Heart left ventricle (tissue), 16 donors: ENCODE measurements at regions not wholly inside any gene's neighbourhood (a gene's known extent, or its start where the extent isn't known, plus 50 kb on each side); places are given as distances from the start of the nearest gene placed in this dataset.
"Not testable (repeated sequence)": the region's sequence is repeated elsewhere in the genome, so short reads cannot be mapped to it uniquely, and the experiment has no call there.

ENCODE experiments used
- ATAC-seq, 4 donors: fragments of 200-7000 bp; cut with Tn5 transposase; one replicate each; pipeline ENCODE4 v1.9.1; 2020 to 2022; ENCODE audit warnings: moderate library complexity in 4 of 4, mild to moderate bottlenecking in 3 of 4, moderate number of reproducible peaks in 1 of 4
- DNase-seq, 5 donors: peaks; one replicate each; pipeline ENCODE4 v3.0.0-alpha.2; 2020
- H3K27ac ChIP-seq, 12 donors: fragments of 200-600 bp; sonication (generic) in 4 of 12; one replicate each; pipeline versions ENCODE4 v1.5.0 to v1.8.0; 2016 to 2022; ENCODE audit warnings: mild to moderate bottlenecking in 2 of 12
- H3K27me3 ChIP-seq, 9 donors: fragments of 200-600 bp; sonication (generic) in 2 of 9; one replicate each; pipeline versions ENCODE4 v1.5.1 to v1.8.0; 2016 to 2022; ENCODE audit warnings: mild to moderate bottlenecking in 3 of 9
- H3K36me3 ChIP-seq, 9 donors: fragments of 200-600 bp; sonication (generic) in 2 of 9; one replicate each; pipeline versions ENCODE4 v1.5.0 to v1.8.0; 2018 to 2022; ENCODE audit warnings: mild to moderate bottlenecking in 2 of 9
- H3K4me1 ChIP-seq, 12 donors: fragments of 200-600 bp; sonication (generic) in 4 of 12; one replicate each; pipeline versions ENCODE4 v1.5.0 to v1.8.0; 2016 to 2022; ENCODE audit warnings: mild to moderate bottlenecking in 3 of 12
- H3K4me3 ChIP-seq, 12 donors: fragments of 200-600 bp; sonication (generic) in 4 of 12; one replicate each; pipeline versions ENCODE4 v1.5.0 to v1.8.0; 2017 to 2022; ENCODE audit warnings: mild to moderate bottlenecking in 9 of 12, moderate library complexity in 4 of 12
- H3K9me3 ChIP-seq, 12 donors: fragments of 200-600 bp; sonication (generic) in 4 of 12; one replicate each; pipeline versions ENCODE4 v1.5.0 to v1.8.0; 2016 to 2022; ENCODE audit warnings: mild to moderate bottlenecking in 1 of 12
- CTCF ChIP-seq, 12 donors: fragments of 200-600 bp; sonication (generic) in 4 of 12; IDR thresholded peaks; one replicate each; pipeline versions ENCODE4 v1.5.0 to v1.8.0; 2018 to 2022; ENCODE audit warnings: antibody characterized with exemption in 12 of 12, mild to moderate bottlenecking in 5 of 12
- WGBS, 4 donors: extraction: QIAGEN DNeasy Blood & Tissue Kit in 2 of 4; methylation state at CpG; one replicate each; pipeline versions ENCODE4 v1.1.5 to v1.1.7; 2013 to 2018; 5-methylcytosine and 5-hydroxymethylcytosine counted together
- intact Hi-C, 10 donors: fragments of 100-400 bp; cut with DNase I; formaldehyde crosslinking; loops; one replicate each; pipeline versions ENCODE4 v1.11.1 to v1.14.2; 2022
- donor health status: ischemic (EF 13 %, LVEDD 7.1; RV severe dilation, severe dysfunction).
- donor health status: healthy with polysubstance abuse.
- donor health status: DM: no; HTN: yes; CAD: no.
- donor health status: DM: no; HTN: no; CAD: no.
- donor health status: ischemic (EF 25% LVEDD 6.9; RV normal size, moderate dysfunction).
- donor health status: ischemic (EF 25% LVEDD 5.7; RV mildly dilated, moderate dysfunction).
- donor health status: healthy.
- donor health status: DM: yes; HTN: yes; CAD: no.
- donor health status: ischemic (EF 35%, LVEDD 5.7; RV mildly dilated, moderate dysfunction).
- donor health status: nonischemic (EF 11% LVEDD 7.7; RV severe dilation, severe dysfunction).
- donor health status: DM: yes; HTN: yes; CAD: no.
- donor health status: PGD.
- donor health status: ischemic (EF 29% LVEDD 5.4; RV normal size, mild dysfunction).
- donor health status: nonischemic (EF 23%, LVEDD 6.1; RV moderate dilation, normal function).

- not testable (repeated sequence) for H3K27me3 ChIP-seq, ATAC-seq, H3K9me3 ChIP-seq, H3K36me3 ChIP-seq, DNase-seq, H3K4me1 ChIP-seq, H3K4me3 ChIP-seq, H3K27ac ChIP-seq
- intact Hi-C loops = loop anchor here in 2 of 10 donors (10.0 kb wide), 1 partner anchor 376 kb away; the partner anchor contains the start of gene ZNF25 (in 2 of the 2)
- 54 to 87% (median 75%) methylated on average over 1 of the region's 1 CpG for WGBS, 4 donors
Observed at GRCh38 chr10:38350645-38351044, 256.5 kb downstream of the ZNF37A start.

- H3K27me3 ChIP-seq, H3K4me1 ChIP-seq, H3K4me3 ChIP-seq, ATAC-seq, DNase-seq, H3K9me3 ChIP-seq, H3K27ac ChIP-seq: not testable (repeated sequence)
- H3K36me3 ChIP-seq = peaks cover 0 to 12% (median 0%) of the 10 kb centered on the region in 9 donors
- 54 to 82% (median 63%) methylated on average over 3 of the region's 3 CpGs for WGBS, 4 donors
- intact Hi-C loops = loop anchor here in 2 of 10 donors (10.0 kb wide), 1 partner anchor 380 kb away; the partner anchor contains the start of gene ZNF25 (in 2 of the 2)
Observed at GRCh38 chr10:38354410-38354809, 260.3 kb downstream of the ZNF37A start.

- H3K27me3 ChIP-seq, H3K4me1 ChIP-seq, H3K9me3 ChIP-seq: not testable (repeated sequence)
- H3K4me3 ChIP-seq = peak overlapping the region; percentile 13 to 65 (median 56)
- H3K27ac ChIP-seq = peak overlapping the region; percentile 34 to 88 (median 69)
- H3K36me3 ChIP-seq = peaks cover 0 to 22% (median 0%) of the 10 kb centered on the region in 9 donors
- 2 to 28% (median 5%) methylated on average over 4 to 38 of the region's 41 CpGs for WGBS, 4 donors
- ATAC-seq (peak; percentile 100), DNase-seq (peak; percentile 79 to 84 (median 82))
- intact Hi-C loops = loop anchor here in 2 of 10 donors (10.0 kb wide), 1 partner anchor 381 kb away; the partner anchor contains the start of gene ZNF25 (in 2 of the 2)
Observed at GRCh38 chr10:38355911-38356526, 261.9 kb downstream of the ZNF37A start.

GRCh38 chr10:38356527-38356926 lies 262.4 kb downstream of the ZNF37A start:
- not testable (repeated sequence) for H3K4me1 ChIP-seq, H3K9me3 ChIP-seq, DNase-seq, H3K27me3 ChIP-seq
- 0 to 39% (median 2%) methylated on average over 1 to 13 of the region's 16 CpGs for WGBS, 4 donors
- peak; percentile 23 to 64 (median 50) for ATAC-seq
- Histone ChIP-seq H3K27ac (peak overlapping the region in 5 of 12 donors; percentile 17 to 88 (median 86)), H3K36me3 (peaks cover 0 to 26% (median 4%) of the 10 kb centered on the region in 9 donors), H3K4me3 (peak overlapping the region; percentile 13 to 65 (median 56))
- intact Hi-C loops = loop anchor here in 2 of 10 donors (10.0 kb wide), 1 partner anchor 382 kb away; the partner anchor contains the start of gene ZNF25 (in 2 of the 2)

- H3K27ac ChIP-seq, H3K4me3 ChIP-seq, H3K4me1 ChIP-seq, H3K9me3 ChIP-seq, H3K27me3 ChIP-seq, ATAC-seq, DNase-seq: not testable (repeated sequence)
- intact Hi-C loops = loop anchor here in 4 of 10 donors (10.0 kb wide), 1 partner anchor 388 kb away; the partner anchor contains the start of gene ZNF25 (in 4 of the 4)
- H3K36me3 ChIP-seq = peaks cover 0 to 68% (median 19%) of the 10 kb centered on the region in 9 donors
Observed at GRCh38 chr10:38362514-38362913, 268.4 kb downstream of the ZNF37A start.

- ATAC-seq, H3K9me3 ChIP-seq: not testable (repeated sequence)
- peaks cover 0 to 74% (median 17%) of the 10 kb centered on the region in 9 donors for H3K36me3 ChIP-seq
Observed at GRCh38 chr10:38364073-38364472, 269.9 kb downstream of the ZNF37A start.

GRCh38 chr10:38365917-38366316 lies 271.8 kb downstream of the ZNF37A start:
- TF ChIP-seq CTCF (IDR thresholded peaks at IDR 0.05) = peak in 11 of 12 donors; percentile 28 to 59 (median 40)
- ATAC-seq = peak in 3 of 4 donors; percentile 69 to 74 (median 70)
- H3K27ac ChIP-seq, H3K9me3 ChIP-seq, H3K4me1 ChIP-seq, H3K4me3 ChIP-seq, H3K27me3 ChIP-seq: not testable (repeated sequence)
- intact Hi-C loops = loop anchor here in 4 of 10 donors (10.0 kb wide), 1 partner anchor 391 kb away; the partner anchor contains the start of gene ZNF25 (in 4 of the 4)
- H3K36me3 ChIP-seq = peaks cover 0 to 78% (median 24%) of the 10 kb centered on the region in 9 donors
- peak in 1 of 5 donors; percentile 21 for DNase-seq
- 20 to 53% (median 44%) methylated on average over 5 of the region's 5 CpGs for WGBS, 4 donors

More at GRCh38 chr10:38364073-38364472, 269.9 kb downstream of the ZNF37A start:
- intact Hi-C loops = loop anchor here in 4 of 10 donors (10.0 kb wide), 1 partner anchor 389 kb away; the partner anchor contains the start of gene ZNF25 (in 4 of the 4)
- not testable (repeated sequence) for H3K27me3 ChIP-seq, H3K4me1 ChIP-seq, H3K4me3 ChIP-seq, DNase-seq, H3K27ac ChIP-seq
- 75 to 98% (median 95%) methylated on average over 3 to 4 of the region's 4 CpGs for WGBS, 4 donors

- 36 to 53% (median 43%) methylated on average over 2 of the region's 2 CpGs for WGBS, 4 donors
- H3K36me3 ChIP-seq, intact Hi-C loops, H3K27me3 ChIP-seq, DNase-seq, H3K4me3 ChIP-seq, H3K9me3 ChIP-seq, H3K4me1 ChIP-seq: not testable (repeated sequence)
- ATAC-seq = peak in 3 of 4 donors; percentile 49 to 79 (median 73)
- peak overlapping the region in 4 of 12 donors; percentile 2 to 34 (median 16) for H3K27ac ChIP-seq
Observed at GRCh38 chr10:38383800-38384199, 289.7 kb downstream of the ZNF37A start.

GRCh38 chr10:38386869-38387268 lies 292.7 kb downstream of the ZNF37A start:
- not testable (repeated sequence) for ATAC-seq

More at GRCh38 chr10:38386869-38387268, 292.7 kb downstream of the ZNF37A start:
- DNase-seq, H3K9me3 ChIP-seq, H3K4me3 ChIP-seq, H3K27me3 ChIP-seq, H3K4me1 ChIP-seq, H3K27ac ChIP-seq, H3K36me3 ChIP-seq, intact Hi-C loops: not testable (repeated sequence)
